Right ventricle myocardium inferior (tissue), 1 donor: ENCODE measurements at regions not wholly inside any gene's neighbourhood (a gene's known extent, or its start where the extent isn't known, plus 50 kb on each side); places are given as distances from the start of the nearest gene placed in this dataset.
"Not testable (repeated sequence)": the region's sequence is repeated elsewhere in the genome, so short reads cannot be mapped to it uniquely, and the experiment has no call there.

Source experiments
- ATAC-seq: fragments of 200-7000 bp; cut with Tn5 transposase; one replicate; pipeline ENCODE4 v1.9.1; 2020; ENCODE audit warnings: mild to moderate bottlenecking, moderate library complexity
- DNase-seq: peaks from one replicate; pipeline ENCODE4 v3.0.0; 2021; ENCODE audit errors: missing footprints
- intact Hi-C: fragments of 100-400 bp; cut with DNase I; formaldehyde crosslinking; loops from one replicate; pipeline ENCODE4 v1.11.0; 2022
- donor health status: DM: no; HTN: yes; CAD: no; lungs with severe emphysema.

DNA sequence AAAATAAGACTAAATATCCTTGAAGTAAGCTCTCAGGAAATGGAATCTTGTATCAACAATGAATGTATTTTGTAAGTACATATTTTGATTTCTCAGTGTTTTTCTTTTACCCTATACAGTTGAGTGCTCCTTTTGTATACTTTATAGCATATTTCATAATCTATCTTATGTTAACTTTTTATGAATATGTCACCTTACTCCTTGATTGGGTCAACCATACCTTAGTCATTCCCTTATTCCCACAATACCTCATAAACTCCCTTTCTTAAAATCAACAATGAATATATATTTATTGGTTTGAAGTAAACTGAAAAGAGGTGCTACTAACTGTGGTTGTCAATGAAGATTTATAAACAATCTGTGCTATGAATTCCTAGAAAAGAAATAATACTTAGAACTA, 686.2 kb downstream of the METTL15 start:
- intact Hi-C loops: no loop called here
- no peak for DNase-seq
- ATAC-seq: no peak

DNA sequence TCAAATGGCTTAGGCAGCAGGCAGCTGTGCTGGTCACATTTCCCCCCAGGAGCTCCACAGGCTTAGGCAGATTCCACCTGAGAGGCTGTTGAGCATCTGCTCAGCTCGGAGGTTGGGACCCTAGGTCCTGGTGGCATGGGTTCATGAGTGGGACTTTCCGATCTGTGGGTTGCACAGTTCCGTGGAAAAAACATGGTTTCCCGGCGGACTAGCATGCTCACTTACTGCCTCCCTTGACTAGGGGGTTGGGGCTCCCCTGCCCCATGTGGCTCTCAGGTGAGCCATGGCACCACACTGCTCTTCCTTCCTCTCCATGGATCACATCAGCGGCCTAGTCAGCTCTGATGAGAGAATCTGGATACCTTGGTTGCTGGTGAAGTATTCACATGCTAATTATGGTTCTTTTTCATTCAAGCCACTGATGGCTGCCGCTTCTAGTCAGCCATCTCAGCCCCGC, 685.1 kb downstream of the METTL15 start:
- ATAC-seq (no peak), DNase-seq (no peak)
- intact Hi-C loops: no loop called here

DNA sequence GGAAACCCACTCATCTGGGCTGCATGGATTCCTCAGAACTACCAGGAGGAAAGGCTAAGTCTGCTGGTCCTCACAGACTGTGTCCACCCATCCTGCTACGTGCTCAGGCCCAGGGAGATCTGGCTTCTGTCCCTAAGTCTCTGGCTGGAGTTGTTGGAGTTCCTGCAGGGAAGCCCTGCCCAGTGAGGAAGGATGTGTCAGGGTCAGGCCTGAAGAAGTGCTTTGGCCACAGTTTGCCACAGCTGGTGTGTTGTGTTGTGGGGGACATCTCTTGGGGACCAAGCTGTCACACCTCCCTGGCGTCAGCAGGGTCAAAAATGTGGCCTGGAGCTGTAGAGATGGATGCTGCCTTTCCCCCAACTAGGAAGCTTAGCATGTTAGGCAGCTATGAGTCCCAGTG, 684.7 kb downstream of the METTL15 start:
- intact Hi-C loops: no loop called here
- no peak for DNase-seq
- ATAC-seq: no peak

- intact Hi-C loops, DNase-seq, ATAC-seq: not testable (repeated sequence)
Observed at GRCh38 chr11:28787897-28788296, 679.7 kb downstream of the METTL15 start.

GRCh38 chr11:28777126-28777525, 668.9 kb downstream of the METTL15 start:
- intact Hi-C loops: no loop called here

DNA sequence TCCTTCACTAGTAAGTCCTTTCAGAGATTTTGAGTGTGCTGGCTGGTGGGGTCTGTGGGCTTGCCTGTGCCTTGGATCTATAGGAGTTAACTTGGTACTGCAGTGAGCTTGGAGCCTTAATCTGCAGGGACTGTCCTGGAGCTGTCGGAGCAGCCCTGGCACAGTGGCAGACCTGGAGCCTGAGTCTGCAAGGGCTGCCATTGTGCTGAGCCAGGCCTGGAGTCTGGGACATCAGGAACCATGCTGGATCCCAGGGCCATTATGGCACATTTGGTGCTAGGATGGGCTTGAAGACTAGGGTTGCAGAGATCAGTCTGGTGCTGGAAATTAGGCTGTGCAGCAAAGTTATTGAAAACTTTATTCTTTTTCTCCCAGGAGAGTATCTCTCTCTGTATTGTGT, 665.4 kb downstream of the METTL15 start:
- intact Hi-C loops: no loop called here
- ATAC-seq: no peak
- no peak for DNase-seq

More at GRCh38 chr11:28777126-28777525, 668.9 kb downstream of the METTL15 start:
- DNase-seq: no peak
- ATAC-seq: no peak

DNA sequence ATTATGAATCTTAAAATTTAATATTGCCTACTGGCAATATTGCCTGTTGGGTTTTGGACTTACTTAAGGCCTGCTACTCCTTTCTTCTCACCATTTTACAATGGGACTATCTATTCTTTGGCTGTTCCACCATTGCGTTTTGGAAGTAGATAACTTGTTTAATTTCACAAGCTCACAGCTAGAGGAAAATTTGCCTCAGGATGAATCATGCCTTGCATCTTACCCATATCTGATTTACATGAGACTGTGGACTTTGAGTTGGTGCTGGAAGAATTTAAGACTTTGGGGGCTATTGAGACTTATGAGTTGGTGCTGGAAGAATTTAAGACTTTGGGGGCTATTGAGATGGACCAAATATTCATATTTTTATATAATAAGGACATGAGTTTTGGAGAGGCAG, 662.6 kb downstream of the METTL15 start:
- intact Hi-C loops: no loop called here
- DNase-seq (no peak), ATAC-seq (no peak)

DNA sequence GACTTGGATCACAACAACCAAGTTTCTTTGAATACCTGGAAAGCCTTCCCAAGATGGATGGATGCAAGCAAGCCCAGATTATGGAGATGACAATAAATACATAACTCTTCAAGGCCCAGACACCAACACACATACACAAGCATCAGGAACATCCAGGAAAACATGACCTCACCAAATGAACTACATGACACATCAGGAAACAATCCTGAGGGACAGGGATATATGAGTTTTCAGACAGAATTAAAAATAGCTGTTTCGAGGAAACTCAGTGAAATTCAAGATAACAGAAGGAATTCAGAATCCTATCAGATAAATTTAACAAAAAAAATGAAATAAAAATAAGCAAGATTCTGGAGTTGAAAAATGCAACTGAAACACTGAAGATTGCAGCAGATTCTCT, 659.4 kb downstream of the METTL15 start:
- DNase-seq (no peak), ATAC-seq (no peak)
- intact Hi-C loops: no loop called here

DNA sequence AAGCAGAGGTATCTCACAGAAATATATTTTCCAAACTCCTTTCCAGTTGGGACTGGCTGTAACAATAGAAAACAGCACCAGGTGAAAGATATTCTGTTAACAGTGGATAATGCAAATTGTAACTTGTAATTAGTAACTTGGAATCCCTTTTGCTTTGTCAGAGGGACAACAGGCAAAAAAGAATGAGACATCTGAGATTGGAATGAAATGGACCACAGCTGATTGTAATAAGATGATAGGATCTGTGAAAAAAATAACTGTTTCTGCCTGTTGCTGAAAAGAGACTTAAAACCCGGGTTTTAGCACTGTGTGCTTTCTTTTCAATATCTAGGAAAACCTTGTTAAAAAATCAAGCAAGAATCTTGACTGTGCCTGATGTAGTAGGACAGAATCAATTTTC, 655.7 kb downstream of the METTL15 start:
- intact Hi-C loops: no loop called here
- no peak for ATAC-seq
- no peak for DNase-seq

DNA sequence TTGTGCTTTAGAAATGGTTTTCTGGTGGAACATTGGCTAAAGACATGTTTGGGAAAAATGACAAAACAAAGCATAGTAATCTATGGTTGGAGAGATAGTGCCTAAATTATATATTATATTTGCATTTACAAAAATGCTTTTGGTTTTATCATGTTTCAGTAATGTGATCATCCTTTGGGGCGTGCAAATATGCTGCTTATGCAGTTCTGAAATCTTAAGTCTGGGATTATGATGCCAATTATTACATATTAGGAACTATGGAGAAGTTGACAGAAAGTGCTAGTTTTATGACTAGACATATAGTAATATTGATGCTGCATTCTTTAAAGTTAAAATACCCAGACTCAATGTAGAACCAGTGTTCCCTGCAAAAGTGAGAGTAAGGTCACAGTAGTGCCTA, 655.0 kb downstream of the METTL15 start:
- DNase-seq (no peak), ATAC-seq (no peak)
- intact Hi-C loops: no loop called here

DNA sequence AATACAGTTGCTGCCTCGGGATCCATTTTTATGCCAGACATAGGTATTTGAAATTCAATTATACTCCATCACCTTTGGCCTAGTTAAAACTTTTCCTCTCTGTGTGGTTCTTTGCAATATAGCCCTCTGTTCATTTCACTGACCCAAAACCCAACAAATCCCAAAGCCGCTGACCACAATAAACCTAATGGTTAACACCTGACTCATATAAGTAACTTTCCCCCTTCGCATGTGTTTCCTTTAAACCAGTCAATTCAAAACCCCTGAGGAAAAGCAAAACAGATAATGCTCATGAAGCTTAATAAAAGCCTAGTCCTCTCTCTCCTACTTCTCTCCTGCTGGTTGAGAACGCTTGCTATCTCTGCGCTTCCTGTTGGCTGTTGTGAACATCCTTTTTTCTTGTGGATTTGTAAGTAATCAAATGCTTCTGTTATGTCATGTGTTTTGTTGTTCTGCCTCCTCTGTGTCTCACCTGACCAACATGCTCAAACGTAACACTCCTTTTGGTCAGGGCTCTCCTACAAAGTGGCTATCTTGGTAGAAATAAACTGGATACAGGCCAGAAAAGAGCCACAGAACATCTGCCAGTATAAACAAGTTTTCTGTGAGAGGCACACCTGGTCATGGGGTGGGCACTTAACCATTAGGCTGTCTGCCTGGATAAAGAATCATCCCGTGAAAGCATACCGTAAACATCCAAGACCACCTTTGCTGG, 652.6 kb downstream of the METTL15 start:
- DNase-seq (no peak), ATAC-seq (no peak)
- intact Hi-C loops: no loop called here

DNA sequence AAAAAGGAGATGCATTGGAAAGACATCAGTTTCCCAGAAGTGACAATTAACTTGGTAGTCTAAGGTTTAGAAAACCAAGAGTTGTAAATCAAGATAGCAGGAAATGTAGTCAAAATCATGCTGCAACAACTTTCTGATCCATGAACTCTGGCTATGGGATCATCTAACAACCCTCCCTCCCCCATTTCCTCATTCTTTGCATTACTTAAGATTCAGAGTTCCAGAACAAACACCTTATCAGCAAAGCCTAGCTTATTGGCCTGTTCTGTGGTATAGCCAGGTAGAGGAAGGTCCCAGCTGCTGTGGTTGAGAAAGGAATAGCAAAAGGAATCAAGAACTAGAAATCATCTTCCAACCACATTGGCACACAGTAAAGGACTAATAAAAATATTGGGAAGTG, 651.1 kb downstream of the METTL15 start:
- no peak for DNase-seq

GRCh38 chr11:28757725-28758515, 649.7 kb downstream of the METTL15 start:
- DNase-seq: no peak
- intact Hi-C loops: no loop called here
- no peak for ATAC-seq

More for the DNA sequence above, 651.1 kb downstream of the METTL15 start:
- intact Hi-C loops: no loop called here
- no peak for ATAC-seq

GRCh38 chr11:28756977-28757376, 648.8 kb downstream of the METTL15 start:
- intact Hi-C loops: no loop called here
- DNase-seq: no peak
- no peak for ATAC-seq

DNA sequence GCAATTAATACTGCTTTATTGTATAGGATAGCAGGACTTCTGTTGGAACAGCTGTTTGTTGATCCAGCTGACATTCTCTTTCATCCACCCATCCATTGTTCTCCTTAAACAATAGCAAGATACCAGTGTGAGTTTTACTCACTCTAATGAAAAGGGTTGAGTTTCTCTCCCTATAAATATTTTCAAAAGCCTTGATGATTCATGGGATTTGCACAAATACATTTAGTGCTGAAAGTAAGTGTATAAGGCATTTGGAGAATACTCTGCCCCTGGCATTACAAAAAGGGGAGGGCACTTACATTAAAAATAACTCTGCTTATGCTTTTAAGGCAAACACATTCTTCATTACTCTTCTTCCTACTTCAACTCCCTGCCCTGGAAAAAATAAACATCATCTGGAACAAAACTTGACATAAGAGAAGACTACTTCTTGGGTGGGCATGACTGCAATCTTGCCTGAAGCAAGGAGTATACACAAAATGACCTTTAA, 634.9 kb downstream of the METTL15 start:
- DNase-seq (no peak), ATAC-seq (no peak)
- intact Hi-C loops: no loop called here

GRCh38 chr11:28739489-28740280, 631.5 kb downstream of the METTL15 start:
- intact Hi-C loops: no loop called here
- DNase-seq (no peak), ATAC-seq (no peak)

GRCh38 chr11:28738549-28738948, 630.4 kb downstream of the METTL15 start:
- ATAC-seq (no peak), DNase-seq (no peak)
- intact Hi-C loops: no loop called here

- DNase-seq: no peak
- intact Hi-C loops: no loop called here
- ATAC-seq: no peak
Observed at GRCh38 chr11:28736256-28736655, 628.1 kb downstream of the METTL15 start.

- intact Hi-C loops: no loop called here
- no peak for ATAC-seq
Observed at GRCh38 chr11:28735511-28735910, 627.3 kb downstream of the METTL15 start.

More at GRCh38 chr11:28735511-28735910, 627.3 kb downstream of the METTL15 start:
- DNase-seq: no peak
